GM21381 (cell line): ENCODE measurements at regions not wholly inside any gene's neighbourhood (a gene's known extent, or its start where the extent isn't known, plus 50 kb on each side); places are given as distances from the start of the nearest gene placed in this dataset.
"Not testable (repeated sequence)": the region's sequence is repeated elsewhere in the genome, so short reads cannot be mapped to it uniquely, and the experiment has no call there.

Experiments used
- ATAC-seq: cut with Tn5 transposase; IDR thresholded peaks from one replicate; pipeline ENCODE4 v1.9.1; 2021; ENCODE audit warnings: mild to moderate bottlenecking, moderate library complexity; ENCODE audit not compliant: unreplicated experiment

GRCh38 chr20:19110285-19110684 is 102.2 kb upstream of the SLC24A3 start:
- no peak for ATAC-seq

GRCh38 chr20:19110881-19111460 is 101.5 kb upstream of the SLC24A3 start:
- no peak for ATAC-seq

GRCh38 chr20:19112828-19113227 is 99.6 kb upstream of the SLC24A3 start:
- ATAC-seq: no peak

DNA sequence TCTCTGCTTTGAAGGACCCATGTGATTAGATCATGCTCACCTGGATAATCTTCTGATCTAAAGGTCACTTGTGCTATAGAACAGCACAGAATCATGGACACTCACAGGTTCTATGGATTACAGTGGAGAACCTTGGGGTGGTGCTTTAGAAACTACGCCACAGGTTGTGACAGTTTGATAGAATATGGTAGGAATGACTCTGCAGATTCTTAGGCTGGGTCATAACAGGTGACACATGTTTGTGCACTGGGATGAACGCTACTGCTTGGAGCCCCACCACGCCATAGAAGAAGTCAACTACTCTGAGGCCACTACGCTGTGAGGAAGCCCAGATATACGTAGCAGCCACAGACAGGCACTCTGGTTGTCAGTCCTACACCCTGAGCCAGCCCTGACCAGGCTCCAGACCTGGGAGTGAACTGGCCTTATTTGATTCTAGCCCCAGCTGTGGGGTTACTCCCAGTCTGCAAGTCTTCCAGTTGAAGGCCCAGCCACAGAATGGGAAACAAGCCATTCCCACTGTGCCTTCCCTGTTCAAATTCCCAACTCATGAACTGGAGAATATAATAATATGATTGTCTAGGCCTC is 99.0 kb upstream of the SLC24A3 start:
- ATAC-seq: no peak

DNA sequence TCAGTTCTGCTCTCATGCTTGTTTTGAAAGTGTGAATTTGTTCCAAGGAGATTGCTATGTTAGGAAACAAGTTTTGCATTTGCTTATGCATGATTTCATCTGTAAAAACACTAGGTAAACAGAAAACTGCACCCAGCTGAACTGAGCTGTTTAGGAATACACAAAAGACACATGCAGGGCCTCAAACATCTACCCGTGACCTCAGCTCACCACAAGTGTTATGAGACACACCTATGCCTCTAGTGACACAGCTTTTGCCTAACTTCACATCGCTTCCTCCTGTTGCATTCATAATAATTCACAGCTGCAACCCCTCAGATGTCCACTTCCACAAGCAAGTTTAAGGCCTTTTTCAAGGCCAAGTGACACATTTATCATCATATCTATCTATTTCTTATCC is 98.0 kb upstream of the SLC24A3 start:
- no peak for ATAC-seq

DNA sequence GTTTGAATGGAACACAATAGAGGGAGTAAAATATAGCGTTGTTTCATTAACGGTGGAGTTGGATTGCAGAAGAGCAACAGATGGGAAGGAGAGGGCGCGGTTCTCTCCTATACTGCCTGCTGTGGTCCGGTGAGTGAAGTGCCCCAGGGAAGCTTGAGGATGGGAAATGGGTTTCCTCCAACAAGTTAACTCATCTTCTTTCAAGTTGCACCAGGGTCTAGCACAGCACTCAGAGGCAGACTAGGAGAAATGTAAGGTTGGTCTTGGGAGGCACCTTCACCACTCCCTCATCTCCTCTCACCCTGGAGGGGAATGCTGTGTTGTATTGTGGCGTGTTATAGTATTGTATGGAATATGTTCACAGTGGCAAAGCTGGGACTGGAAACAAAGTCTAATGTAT is 96.9 kb upstream of the SLC24A3 start:
- no peak for ATAC-seq

DNA sequence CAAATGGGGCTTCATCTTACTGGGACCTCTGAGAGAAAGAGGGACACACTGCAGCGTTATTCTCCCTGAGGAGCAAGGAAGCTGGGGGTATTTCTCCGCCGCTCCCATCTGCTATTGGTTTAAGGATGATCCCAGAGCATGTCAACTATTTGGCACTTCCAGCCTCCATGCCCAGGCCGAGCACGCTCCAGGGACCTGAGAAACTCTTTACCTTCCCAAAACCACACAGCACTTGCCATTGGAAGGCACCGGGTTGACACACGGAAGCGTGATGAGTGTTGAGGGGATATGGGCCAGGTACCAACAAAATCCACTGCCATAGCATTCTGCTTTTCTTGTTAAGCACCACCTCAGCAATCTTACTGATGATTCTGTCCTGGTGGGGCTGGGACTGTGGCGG is 92.4 kb upstream of the SLC24A3 start:
- ATAC-seq: no peak

DNA sequence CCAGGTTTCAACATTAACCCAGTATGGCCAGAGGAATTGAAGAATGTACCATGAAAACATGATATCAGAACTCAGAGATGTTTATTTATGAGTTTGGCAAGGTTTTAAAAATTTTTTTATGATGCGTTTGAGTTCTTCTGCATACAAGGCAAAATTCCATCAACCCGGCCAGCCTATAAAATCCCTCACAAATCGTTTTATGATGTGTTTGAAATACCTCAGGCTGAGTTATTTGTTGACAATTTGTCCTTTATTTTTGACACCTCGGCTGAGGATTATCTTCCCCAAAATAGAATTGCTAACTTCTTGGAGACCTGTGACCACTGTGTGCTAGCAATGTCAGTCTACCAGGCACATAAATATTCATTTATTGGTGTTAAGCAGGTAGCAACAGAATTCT is 91.9 kb upstream of the SLC24A3 start:
- ATAC-seq: no peak

- ATAC-seq: no peak
Observed at GRCh38 chr20:19121463-19121862, 91.0 kb upstream of the SLC24A3 start.

DNA sequence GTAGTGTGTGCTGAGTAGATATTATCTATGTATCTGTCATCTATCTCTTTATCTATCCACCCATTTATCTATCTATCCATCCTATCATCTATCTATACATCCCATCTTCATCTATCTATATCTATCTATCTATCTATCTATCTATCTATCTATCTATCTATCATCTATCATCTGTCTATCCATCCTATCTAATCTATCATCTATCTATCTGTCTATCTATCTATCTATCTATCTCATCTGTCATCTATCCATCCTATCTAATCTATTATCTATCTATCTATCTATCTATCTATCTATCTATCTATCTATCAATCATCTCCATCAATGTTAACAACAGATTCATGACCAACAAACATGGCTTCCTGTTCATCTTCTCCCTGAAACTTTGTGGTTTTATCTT is 90.5 kb upstream of the SLC24A3 start:
- ATAC-seq: no peak

DNA sequence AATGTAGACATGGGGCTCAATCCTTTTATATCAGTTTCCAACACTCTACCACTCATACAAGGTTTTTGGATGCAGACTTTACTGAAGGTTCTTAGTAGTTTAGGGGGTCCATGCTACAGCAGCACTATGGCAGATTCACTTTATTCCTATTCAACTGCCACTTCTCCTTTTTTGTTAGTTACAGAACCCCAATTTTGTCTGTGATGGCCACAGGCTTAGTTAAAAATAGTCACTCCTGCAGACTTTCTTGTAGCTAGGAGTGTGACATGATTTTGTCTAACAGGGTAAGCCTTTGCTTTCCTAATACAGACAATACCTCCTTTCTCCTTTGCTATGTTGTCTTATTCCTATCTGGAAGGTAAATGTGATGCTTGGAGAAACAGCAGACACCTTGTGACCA is 90.0 kb upstream of the SLC24A3 start:
- ATAC-seq: no peak

GRCh38 chr20:19125508-19125907 is 86.9 kb upstream of the SLC24A3 start:
- ATAC-seq: no peak

DNA sequence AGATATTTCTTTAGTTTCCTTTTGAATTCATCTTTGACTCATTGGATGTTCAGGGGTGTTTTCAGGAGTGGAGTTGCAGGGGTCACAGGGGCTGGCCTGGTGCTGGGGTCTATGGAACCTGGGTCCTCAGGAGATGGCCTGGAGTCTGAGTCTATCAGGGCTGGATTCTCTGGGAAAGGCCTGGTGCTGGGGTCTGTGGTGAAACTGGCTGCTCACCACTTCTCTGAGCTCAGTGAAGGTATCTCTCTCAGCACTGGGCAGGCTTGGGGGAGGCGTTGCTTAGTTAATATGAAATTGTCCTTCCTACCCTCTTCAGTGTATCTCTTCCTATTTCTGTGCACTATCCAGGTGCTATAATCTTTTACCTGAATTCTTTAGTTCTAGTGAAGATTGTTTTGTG is 83.1 kb upstream of the SLC24A3 start:
- no peak for ATAC-seq

- ATAC-seq: no peak
Observed at GRCh38 chr20:19129976-19130612, 82.3 kb upstream of the SLC24A3 start.

DNA sequence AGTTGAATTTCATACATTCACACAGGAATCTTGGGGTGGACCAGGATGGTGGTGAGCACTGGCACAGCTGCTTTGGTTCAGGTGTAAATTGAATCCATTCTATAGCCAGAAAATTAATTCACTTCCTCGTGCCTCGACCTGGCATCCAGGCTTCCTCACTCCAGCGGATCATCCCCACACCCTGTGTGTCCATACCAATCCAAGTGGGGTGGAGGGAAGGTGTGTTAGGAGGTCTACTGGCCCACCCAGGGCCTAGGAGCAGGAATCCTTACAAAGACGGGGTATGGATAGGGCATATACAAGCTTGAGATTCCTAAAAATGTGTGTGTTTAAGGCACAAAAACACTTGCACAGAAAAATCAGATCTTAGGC is 81.8 kb upstream of the SLC24A3 start:
- ATAC-seq: no peak

GRCh38 chr20:19137641-19138040 is 74.8 kb upstream of the SLC24A3 start:
- ATAC-seq: no peak

- ATAC-seq: no peak
Observed at GRCh38 chr20:19138758-19139157, 73.7 kb upstream of the SLC24A3 start.

DNA sequence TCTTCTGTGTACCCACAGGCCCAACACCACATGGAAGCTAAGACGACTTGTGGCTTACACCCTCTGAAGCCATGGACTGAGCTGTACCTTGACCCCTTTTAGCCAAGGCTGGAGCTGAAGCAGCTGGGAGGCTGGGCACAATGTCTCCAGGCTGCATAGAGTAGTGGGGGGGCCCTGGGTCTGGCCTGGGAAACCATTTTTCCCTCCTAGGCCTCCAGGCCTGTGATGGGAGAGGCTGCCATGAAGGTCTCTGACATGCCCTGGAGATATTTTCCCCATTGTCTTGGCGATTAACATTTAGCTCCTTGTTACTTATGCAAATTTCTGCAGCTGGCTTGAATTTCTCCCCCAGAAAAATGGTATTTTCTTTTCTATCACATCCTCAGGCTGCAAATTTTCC is 72.9 kb upstream of the SLC24A3 start:
- ATAC-seq: not testable (repeated sequence)

DNA sequence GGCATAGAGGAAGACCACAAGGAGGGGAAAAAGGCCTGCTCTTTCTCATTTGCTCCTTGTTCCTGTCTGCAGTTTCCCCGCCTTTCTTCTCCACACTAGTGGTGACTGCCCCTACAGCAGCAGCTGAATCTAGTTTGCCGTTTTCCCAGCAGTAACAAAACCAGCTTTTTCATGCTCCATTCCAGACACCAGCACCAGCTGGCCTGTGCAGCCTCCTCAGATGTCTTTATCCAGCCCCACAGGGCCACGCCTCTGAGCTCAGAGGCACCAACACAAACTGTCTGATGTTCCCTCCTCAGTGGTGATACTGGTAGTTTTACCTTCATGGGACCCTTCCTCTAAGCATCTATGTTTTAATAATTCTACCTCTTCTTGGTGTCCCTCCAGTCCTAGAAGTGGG is 70.4 kb upstream of the SLC24A3 start:
- ATAC-seq: no peak

- ATAC-seq: no peak
Observed at GRCh38 chr20:19143890-19144289, 68.6 kb upstream of the SLC24A3 start.

GRCh38 chr20:19161336-19161735 is 51.1 kb upstream of the SLC24A3 start:
- no peak for ATAC-seq
